Superior temporal gyrus (tissue), 1 donor: ENCODE measurements at regions not wholly inside any gene's neighbourhood (a gene's known extent, or its start where the extent isn't known, plus 50 kb on each side); places are given as distances from the start of the nearest gene placed in this dataset.

Source experiments
- DNase-seq: peaks from one replicate; pipeline ENCODE4 v3.0.0-alpha.2; 2016; ENCODE audit errors: extremely low spot score

DNA sequence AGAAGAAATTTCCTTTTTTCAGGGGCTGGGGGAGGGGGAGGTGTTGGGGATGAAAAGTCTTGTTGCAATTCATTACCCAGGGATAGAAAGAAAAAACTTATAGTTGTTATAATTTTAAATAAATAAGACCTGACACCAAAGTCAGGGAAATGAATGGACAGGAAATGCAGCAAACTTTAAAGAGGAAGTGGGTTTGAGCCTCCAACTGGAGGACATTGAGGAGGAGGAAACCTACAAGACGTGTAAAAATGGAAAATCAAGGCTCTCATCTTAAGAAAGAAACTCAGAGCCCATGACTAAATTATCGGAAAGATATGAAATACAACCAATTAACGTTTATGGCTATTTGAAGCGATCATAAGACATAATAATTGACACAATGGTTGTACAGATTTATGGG lies 54.4 kb downstream of the NIBAN1 start:
- no peak for DNase-seq

DNA sequence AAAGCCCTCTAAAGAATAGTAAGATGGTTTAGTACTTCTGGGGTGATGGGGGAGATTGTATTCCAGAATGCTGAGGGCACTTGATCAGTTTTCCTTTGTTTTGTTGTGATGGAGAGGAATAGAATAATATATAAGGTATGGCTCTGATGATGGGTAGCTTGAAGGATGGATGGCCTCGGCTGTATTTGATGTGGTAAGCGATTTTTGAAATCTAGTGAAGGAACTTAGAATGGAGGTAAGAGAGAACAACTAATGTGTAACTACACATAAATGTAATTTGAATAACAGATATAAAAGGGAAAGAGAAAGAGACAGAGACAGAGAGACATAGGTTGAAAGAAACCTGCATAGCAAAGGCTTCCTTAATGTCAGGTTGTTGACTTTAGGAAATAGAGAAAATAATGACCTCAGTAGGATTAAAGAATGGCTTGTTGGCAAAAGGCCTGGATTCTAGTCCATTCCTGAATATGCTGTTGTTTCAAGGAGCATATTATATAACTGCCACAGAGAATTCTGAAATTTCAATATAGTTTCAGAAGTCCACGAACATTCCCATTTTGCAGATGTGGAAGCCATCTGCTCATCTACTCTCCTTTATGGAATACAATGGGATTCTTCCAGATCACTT lies 58.7 kb downstream of the NIBAN1 start:
- no peak for DNase-seq

DNA sequence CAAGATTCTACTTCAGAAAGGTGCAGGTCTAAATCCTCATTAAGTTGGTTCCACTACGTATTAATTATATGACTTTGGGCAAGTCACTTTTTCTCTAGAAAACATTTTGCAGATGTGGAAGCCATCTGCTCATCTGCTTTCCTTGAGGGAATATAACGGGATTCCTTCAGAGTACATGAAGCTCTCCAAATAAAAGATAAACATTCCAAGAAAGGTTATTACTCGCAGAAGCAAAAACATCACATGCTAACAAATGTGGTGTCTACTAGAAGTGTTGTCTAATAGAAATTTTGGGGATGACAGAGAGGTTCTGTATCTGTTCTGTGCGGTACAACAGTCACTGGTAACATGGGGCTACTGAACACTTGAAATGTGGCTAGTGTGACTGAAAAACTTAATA lies 60.2 kb downstream of the NIBAN1 start:
- DNase-seq: no peak

DNA sequence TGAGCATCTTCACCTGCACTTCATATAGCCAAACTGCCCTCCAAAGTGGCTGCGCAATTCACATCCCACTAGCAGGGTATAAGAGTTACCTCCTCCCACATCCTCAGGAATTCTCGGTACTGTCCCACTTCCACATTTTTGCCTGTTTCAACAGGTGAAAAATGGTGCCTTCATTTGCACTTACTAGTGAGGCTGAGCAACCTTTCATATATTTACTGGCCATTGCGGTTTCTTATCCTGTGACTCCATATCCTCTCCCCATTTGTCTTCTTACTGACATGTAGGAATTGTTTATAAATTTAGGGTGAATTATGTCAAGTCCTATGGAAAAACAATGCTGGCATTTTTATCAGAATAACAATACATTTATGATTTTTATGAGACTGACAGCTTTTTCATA lies 61.9 kb downstream of the NIBAN1 start:
- no peak for DNase-seq

DNA sequence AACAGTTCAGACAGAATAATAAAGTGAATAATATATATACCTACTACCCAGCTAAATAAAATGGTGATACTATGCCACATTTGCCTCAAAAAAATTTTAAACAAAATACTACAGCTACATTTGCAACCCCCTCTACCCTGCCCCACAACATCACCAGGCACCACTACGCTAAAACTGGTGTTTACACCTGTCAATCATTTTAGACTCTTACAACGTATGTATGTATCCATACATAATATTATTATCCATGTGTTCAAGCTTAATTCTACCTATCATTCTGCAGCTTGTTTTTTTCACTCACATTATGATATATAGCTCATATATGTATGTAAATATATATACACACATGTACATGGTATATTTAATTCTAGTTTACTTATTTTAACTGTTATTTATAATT lies 62.5 kb downstream of the NIBAN1 start:
- no peak for DNase-seq

DNA sequence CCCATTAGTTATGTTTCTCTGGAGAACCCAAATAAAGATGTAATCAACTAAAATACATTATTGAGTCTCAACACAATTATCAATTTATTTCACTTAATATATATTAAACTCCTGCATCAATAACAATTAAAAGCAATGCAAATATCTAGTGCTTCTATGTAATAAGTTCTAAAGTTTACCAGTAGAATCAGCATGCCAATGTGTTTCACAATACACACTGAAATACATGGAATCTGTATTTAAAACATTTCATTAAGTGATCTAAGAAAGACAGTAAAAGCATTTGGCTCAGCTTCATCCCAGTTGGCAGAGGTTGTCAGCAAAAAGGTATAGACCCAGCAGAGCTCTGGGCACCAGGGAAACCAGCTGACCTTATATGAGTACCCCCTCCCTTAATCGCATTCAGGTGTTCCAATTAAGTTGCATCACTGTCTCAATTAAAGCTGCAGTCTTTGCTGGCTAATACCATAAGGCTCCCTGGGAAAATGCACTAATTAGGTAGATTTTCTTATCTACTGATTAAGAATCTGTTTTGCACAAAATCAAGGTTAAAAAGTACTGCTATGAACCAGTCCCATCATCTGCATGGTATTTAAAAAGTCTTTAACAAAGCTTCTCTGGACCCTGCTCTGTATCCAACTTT lies 63.1 kb downstream of the NIBAN1 start:
- no peak for DNase-seq

DNA sequence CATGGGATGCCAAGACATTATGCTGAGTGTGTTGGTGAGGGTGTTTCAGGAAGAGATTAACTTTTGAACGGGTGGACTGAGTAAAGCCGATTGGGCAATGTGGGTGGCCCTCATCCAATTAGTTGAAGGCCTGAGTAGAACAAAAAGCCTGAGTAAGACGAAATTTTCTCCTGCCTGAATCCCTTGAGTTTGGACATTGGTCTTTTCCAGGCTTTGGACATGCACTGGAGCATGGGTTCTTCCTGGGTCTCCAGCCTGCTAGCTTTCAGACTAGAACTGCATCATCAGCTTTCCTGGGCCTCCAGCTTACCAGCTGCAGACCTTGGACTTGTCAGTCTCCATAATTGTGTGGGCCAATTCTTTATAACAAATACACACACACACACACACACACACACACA lies 63.6 kb downstream of the NIBAN1 start:
- DNase-seq: no peak

DNA sequence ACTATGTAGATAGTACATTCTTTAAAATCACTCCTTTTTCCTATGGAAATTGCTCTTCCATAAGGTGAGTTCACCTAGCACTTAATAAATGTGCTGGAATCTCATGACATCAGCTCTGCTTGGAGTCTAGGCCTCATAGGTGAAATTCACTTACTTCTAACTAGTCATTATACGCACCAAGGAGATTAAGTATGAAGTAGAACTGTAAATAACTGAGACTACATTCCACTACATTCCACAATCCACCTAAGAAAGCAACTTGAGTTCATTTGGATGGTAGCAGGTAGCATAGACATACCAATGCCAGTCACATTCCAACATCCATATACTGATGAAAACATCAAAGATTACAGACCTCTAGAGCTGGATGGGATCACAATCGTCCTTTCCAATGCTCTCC lies 64.3 kb downstream of the NIBAN1 start:
- DNase-seq: no peak

DNA sequence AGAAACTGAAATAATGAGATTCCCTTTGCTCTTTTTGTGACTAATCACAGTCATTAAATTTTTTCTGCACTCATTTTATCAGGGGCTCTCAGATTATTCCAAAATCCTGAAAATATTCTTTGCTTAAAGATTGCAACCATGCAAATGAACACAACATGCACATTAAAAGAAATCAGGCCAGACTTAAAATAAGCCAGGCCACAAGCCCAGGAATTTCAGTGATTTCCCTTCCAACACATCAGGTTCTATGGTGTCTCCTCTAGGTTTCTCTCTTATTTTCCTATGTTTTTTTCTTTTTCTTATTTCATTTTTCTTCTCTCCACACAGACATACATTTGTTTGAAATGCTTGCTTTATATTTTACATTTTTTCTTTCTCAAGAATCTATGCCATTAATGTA lies 65.3 kb downstream of the NIBAN1 start:
- no peak for DNase-seq

DNA sequence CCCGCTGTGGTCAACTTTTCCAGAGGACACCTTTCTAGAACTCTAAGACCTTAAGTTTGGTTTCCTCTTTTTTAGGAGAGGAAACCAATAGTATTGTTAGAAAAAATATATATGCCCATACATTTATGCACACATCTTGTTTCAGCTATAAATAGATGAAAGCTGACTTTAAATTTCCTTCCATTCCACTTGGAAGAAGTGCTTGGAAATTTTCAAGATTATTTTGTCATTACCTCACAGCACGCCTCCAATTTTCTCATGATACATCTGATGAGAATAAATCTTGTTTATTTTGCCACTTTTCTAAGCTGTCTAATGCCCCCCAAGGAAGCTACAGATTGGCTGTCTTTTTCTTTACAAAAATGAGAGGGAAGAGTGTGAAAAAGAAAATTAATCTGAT lies 65.8 kb downstream of the NIBAN1 start:
- no peak for DNase-seq

DNA sequence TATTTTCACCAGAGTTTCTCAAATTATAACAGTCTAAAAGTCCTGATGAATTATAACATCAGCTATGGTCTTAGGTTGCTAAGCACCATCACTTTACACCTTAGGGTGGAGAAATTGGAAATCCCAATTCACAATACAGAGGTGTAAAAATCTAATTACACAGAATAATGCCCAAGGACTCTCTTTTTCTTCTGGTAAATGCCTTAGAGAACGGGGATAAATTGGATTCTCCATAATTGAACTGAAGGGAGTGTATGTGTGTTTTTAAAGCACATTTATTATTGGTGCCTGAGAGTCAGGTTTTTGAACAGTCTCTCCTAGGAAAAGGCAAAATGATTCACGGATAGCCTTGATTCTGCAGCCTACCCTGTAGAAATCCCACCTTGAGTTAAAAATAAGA lies 66.8 kb downstream of the NIBAN1 start:
- no peak for DNase-seq

DNA sequence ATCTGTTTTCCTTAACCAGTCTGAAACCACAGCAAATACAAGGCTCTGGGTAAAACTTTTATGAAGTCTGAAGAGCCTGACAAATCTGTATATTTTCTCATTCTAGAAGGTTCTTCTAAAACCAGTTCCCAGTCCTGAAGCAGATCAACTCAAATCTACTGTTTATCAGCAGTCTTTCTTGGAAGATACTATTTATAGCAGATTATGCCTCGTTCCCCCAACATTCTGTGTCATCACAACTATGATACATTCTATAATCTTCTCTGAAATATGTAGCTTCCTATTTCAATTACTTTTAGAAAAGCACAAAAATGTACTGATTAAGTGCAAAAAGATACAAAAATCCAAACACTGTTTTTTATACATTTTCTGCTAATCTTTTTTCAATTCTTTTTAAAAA lies 67.5 kb downstream of the NIBAN1 start:
- DNase-seq: no peak

DNA sequence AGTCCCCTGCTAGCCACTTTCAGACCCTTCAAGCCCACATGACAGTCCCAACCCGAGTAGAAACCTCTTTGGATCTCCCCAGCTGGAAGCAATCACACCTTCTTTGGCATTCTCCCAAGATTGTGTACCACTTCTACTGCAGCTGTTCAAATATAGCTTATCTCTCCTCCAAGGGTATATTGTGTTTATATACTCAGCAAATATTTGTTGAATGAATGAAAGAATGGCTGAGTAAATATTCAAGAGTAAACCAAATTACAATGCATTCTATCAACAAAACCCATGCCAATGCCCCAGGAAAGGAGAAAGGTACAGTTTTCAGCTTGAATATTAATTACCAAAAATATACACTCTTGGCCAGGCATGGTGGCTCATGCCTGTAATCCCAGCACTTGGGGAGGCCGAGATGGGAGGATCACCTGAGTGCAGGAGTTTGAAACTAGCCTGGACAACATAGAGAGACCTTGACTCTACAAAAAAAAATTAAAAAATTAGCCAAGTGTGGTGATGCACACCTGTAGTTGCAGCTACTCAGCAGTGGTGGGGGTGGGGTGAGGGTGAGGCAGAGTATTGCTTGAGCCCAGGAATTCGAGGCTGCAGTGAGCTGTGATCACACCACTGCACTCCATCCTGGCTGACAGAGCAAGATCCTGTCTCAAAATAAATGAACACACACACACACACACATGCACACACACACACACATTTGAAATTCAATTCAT lies 68.5 kb downstream of the NIBAN1 start:
- DNase-seq: no peak

DNA sequence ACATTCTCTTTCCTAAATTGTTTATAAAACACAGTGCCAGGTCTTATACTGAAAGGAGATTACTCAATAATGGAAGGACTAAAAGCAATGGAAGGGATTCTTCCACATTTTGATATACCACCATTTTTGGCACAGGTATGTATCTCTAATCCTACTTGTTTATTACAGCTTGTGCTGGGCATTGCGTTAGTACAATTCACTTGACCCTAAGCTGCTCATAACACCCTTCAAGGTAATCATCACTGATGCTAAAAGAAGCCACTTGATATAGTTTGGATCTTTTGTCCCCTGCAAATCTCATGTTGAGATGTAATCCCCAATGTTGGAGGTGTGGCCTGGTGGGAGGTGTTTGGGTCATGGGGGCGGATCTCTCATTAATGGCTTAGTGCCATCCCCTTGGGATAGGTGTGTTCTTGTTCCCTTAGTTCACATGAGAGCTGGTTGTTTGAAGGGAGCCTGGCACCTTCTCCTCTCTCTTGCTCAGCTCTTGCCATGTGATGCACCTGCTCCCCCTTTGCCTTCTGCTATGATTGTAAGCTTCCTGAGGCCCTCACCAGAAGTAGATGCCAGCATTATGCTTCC lies 71.1 kb downstream of the NIBAN1 start:
- DNase-seq: no peak

DNA sequence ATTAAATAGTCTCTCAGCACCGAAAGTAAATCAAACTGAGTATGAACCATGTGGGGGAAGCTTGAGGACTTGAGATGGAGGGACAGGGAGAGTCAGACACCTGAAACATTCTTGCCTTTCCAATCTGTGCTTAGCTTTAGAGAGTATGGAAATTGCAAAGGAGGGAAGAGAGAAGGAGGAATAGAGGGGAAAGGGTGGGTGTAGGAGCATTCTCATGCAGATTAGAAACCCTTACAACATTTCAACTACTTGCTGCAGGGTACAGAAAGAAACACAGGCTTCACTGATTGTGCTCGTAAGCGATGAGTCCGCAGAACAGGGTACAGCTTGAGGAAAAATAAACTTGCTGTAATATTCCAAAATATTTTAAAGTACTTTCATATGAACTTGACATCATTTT lies 73.8 kb downstream of the NIBAN1 start:
- no peak for DNase-seq

DNA sequence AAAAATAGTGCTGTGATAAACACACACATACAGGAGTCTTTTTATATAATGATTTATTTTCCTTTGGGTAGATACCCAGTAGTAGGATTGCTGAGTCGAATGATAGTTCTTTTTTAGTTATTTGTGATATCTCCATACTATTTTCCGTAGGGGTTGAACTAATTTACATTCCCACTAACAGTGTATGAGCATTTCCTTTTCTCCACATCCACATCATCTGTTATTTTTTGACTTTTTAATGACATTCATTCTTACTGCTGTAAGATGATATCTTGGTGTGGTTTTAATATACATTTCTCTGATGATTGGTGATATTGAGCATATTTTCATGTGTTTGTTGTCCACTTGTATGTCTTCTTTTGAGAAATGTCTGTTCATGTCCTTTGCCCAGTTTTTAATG lies 78.3 kb downstream of the NIBAN1 start:
- no peak for DNase-seq

DNA sequence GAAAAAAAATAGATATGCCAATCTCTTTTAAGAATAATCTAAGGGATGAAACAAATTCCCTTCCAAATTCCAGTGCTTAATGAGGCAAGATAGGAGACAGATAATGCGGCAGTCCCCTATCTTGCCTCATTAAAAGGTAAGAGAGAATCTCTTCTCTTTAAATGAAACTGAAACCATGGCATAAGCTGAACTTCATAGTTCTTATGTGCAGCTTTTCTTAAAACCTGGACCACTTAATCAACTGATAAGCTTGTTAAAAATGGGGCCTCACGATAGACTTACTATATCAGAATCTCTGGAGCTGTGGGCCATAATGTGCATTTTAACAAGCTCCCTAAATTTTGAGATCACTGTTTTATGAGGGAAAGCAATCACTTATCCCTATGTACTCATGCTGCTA lies 79.2 kb downstream of the NIBAN1 start:
- no peak for DNase-seq

DNA sequence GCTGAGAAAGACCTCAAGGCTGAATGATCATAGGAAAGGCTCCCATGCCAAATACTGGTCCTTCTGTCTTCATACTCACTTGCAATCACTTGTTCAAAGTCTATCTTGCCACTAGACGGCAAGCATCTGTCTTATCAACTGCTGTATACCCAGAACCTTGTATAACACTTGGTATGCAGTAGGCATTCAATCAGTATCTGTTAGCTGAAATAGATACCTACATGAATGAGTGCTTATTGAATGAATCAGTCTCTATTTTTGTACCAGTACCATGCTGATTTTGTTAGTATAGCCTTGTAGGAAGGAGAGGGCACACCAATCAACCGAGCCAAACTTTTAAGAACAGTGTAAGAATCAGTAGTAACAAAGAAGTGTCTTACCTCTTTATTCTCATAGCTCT lies 80.6 kb downstream of the NIBAN1 start:
- no peak for DNase-seq

DNA sequence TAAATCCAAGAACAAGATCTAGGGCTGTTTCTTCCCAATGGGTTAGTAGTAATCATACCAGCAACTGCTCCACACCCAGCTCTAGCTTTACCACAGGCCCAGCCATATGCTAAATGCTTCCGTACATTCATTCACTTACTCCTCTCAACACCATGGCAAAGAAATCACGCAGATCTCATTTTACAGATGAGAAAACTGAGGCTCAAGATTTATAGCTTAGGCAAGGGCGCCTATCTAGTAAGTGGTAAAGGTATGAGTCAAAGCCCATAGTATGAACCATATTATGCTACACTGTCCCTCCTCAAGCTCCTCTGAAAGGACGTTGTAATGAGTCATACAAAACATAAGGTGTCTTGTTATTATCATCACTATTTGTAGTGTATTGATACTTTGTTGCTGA lies 82.2 kb downstream of the NIBAN1 start:
- DNase-seq: no peak

DNA sequence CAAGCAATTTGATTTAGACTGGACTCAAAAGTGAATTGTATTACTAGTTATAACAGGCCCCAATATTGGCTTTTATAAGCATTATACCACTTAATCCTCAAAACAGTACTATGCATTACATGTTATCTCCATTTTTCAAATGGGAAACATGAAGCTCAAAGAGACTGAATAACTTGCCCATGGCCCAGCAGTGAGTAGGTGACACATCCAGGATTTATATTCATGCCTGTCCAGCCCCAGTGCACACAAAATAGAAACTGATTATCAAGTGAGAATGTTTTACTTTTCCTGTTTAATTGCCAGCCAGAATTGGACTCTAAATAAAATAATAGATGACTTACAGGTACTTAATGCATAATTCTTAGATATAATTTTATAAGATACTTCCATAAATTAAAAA lies 82.9 kb downstream of the NIBAN1 start:
- no peak for DNase-seq

DNA sequence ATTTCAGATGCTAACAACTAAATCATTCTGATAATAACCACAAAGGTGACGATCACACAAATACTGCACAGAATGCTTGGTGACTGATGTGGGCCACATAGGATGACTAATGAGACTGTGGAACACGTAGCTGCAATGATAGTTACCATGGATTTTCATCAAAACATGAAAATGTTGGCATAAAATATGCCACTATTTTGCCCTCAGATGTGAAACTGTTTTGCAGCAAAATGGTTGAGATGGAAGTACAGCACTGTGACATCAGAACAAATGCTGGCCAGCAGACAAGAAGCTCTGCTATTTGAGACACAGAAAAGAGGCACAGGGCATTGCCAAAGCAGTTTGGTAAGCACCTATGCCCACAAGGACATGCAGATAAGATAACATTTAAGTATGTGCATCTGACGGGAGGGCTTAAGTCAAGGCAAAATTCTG lies 83.8 kb downstream of the NIBAN1 start:
- DNase-seq: no peak

DNA sequence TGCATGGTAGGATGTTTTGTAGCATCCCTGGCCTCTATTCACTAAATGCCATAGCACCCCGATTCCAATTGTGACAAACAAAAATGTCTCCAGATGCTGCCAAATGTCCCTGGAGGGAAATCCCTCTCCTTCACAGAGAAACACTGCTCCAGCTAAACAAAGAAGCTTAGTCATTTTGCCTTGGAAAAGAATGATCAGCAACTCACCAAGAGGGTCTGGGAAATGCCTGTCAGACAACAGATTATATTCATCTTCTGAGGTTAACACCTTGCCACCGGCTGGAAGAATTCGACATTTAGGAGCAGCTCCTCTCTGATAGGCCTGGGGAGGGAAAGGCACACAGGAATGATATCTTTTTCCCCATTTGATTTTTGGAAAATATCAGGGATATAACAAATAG lies 84.4 kb downstream of the NIBAN1 start:
- no peak for DNase-seq

DNA sequence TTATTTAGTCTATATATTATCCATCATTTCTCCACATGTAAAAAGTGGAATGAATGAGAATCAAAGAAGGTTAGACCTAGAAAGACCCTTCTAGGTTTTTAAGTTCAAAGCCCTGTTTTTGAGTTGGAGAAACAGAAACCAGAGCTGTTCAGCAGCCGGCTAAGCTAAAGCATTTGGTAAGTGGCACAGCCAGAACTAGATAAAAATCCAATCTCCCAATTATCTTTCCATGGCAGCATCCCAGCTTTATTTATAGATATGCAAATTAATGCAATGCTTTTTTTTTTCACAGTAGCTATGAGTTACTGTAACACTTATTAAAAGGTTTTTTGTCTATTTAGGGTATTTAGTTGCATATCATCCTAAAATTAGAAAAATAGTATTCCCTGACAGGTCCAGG lies 85.1 kb downstream of the NIBAN1 start:
- no peak for DNase-seq
